Testis (tissue), 2 donors: ENCODE measurements at regions not wholly inside any gene's neighbourhood (a gene's known extent, or its start where the extent isn't known, plus 50 kb on each side); places are given as distances from the start of the nearest gene placed in this dataset.

Source experiments
- CTCF ChIP-seq, 3 experiments: fragments of 450-650 bp in 2 of 3; fragments of 200-600 bp in 1 of 3; sonication (generic) in 1 of 3; IDR thresholded peaks; one replicate each; pipeline ENCODE4 v1.5.1; 2016 to 2019; ENCODE audit warnings: antibody characterized with exemption in 3 of 3, mild to moderate bottlenecking in 2 of 3, moderate library complexity in 1 of 3
- POLR2A ChIP-seq: fragments of 450-650 bp; IDR thresholded peaks from one replicate; pipeline ENCODE4 v1.6.1; 2017; ENCODE audit warnings: antibody characterized with exemption, mild to moderate bottlenecking, moderate library complexity

- no peak for TF ChIP-seq CTCF (IDR thresholded peaks at IDR 0.05)
- no peak for TF ChIP-seq POLR2A
Observed at GRCh38 chr1:30378991-30379581, 344.3 kb downstream of the MATN1 start.
